Endothelial cell of umbilical vein (primary cell): ENCODE measurements at regions not wholly inside any gene's neighbourhood (a gene's known extent, or its start where the extent isn't known, plus 50 kb on each side); places are given as distances from the start of the nearest gene placed in this dataset.

ENCODE experiments used
- BruUV-seq: library from RNA; stranded (reverse); fragments of 400-500 nt; replicated peaks from 2 replicates; lab custom pipeline; 2021; lab: Mats Ljungman, UMichigan
- CTCF ChIA-PET: fragments of 300-600, 350-600 bp; sonication (Branson Sonifier 250); formaldehyde crosslinking; loops from one replicate; lab custom pipeline; 2021; ENCODE audit warnings: antibody characterized with exemption, inconsistent platforms; lab: Charles Lee
- POLR2A ChIA-PET: fragments of 300-600, 350-600 bp; sonication (Branson Sonifier 250); formaldehyde crosslinking; loops from one replicate; lab custom pipeline; 2021; ENCODE audit warnings: antibody characterized with exemption, inconsistent platforms; lab: Charles Lee
- DNase-seq: peaks from one replicate; pipeline ENCODE4 v3.0.0-alpha.2; 2011; ENCODE audit warnings: low read depth, low spot score
- FAIRE-seq: peaks from 2 replicates; lab custom pipeline; 2011; peaks lifted over from hg19 to GRCh38; lab: Jason Lieb, UNC
- H2AFZ ChIP-seq: 2 replicates; pipeline ENCODE4 v1.6.0; 2012; ENCODE audit warnings: low read depth, low read length, control low read depth, inconsistent platforms
- H3K27ac ChIP-seq: 2 replicates; pipeline ENCODE4 v1.5.1; 2011; ENCODE audit warnings: low read depth, mild to moderate bottlenecking, control low read depth, low read length, moderate library complexity; ENCODE audit not compliant: insufficient read depth
- H3K27me3 ChIP-seq, 2 experiments: 2 replicates each; pipeline versions ENCODE4 v1.6.0 to v1.6.1; 2011; ENCODE audit warnings: low read length in 2 of 2, mixed read lengths in 1 of 2; ENCODE audit not compliant: control insufficient read depth in 2 of 2, insufficient read depth in 2 of 2
- H3K36me3 ChIP-seq, 2 experiments: 2 replicates in 1 of 2; 3 replicates in 1 of 2; pipeline ENCODE4 v1.5.1; 2011; ENCODE audit warnings: low read length in 2 of 2, mild to moderate bottlenecking in 1 of 2, moderate library complexity in 1 of 2; ENCODE audit not compliant: control insufficient read depth in 2 of 2, insufficient read depth in 2 of 2; ENCODE audit errors: extremely low read depth in 1 of 2
- H3K4me1 ChIP-seq: 3 replicates; pipeline ENCODE4 v1.5.1; 2011; ENCODE audit warnings: mild to moderate bottlenecking, low read length; ENCODE audit not compliant: control insufficient read depth, insufficient read depth; ENCODE audit errors: extremely low read depth
- H3K4me2 ChIP-seq: 2 replicates; pipeline ENCODE4 v1.6.1; 2011; ENCODE audit warnings: low read length, control low read depth, mixed read lengths; ENCODE audit not compliant: insufficient read depth
- H3K4me3 ChIP-seq, 3 experiments: fragments of 200-600 bp in 1 of 3; sonication (generic), shearing (Covaris generic) in 1 of 3; replicated peaks in 1 of 3; 2 replicates each; pipeline ENCODE4 v1.5.1; 2011 to 2016; ENCODE audit warnings: control low read depth in 3 of 3, low read length in 3 of 3, mild to moderate bottlenecking in 2 of 3, inconsistent platforms in 1 of 3, low read depth in 1 of 3, moderate library complexity in 1 of 3; ENCODE audit not compliant: insufficient read depth in 1 of 3
- H3K79me2 ChIP-seq: 2 replicates; pipeline ENCODE4 v1.6.0; 2012; ENCODE audit warnings: low read length, inconsistent platforms; ENCODE audit not compliant: control insufficient read depth, insufficient read depth
- H3K9ac ChIP-seq: replicated peaks from 2 replicates; pipeline ENCODE3; 2011; ENCODE audit warnings: low read length, control low read depth; ENCODE audit not compliant: insufficient read depth; ENCODE audit errors: extremely low read depth
- H3K9me1 ChIP-seq: replicated peaks from 3 replicates; pipeline ENCODE4 v1.6.0; 2011; ENCODE audit warnings: mild to moderate bottlenecking, low read length; ENCODE audit not compliant: control insufficient read depth, insufficient read depth; ENCODE audit errors: extremely low read depth
- H3K9me3 ChIP-seq: replicated peaks from 2 replicates; pipeline ENCODE4 v1.5.1; 2012; ENCODE audit warnings: low read length, inconsistent platforms; ENCODE audit not compliant: control insufficient read depth, insufficient read depth
- H4K20me1 ChIP-seq: replicated peaks from 2 replicates; pipeline ENCODE3; 2011; ENCODE audit warnings: mild to moderate bottlenecking, low read length; ENCODE audit not compliant: control insufficient read depth, insufficient read depth; ENCODE audit errors: extremely low read depth
- CTCF ChIP-seq, 2 donors: IDR thresholded peaks; 1 replicate in 1 of 2; 2 replicates in 1 of 2; pipeline ENCODE4 v1.5.1; 2011; ENCODE audit warnings: low read length in 2 of 2, mild to moderate bottlenecking in 2 of 2, moderate library complexity in 2 of 2, control low read depth in 1 of 2, inconsistent platforms in 1 of 2, low read depth in 1 of 2; ENCODE audit not compliant: insufficient read depth in 1 of 2; ENCODE audit errors: extremely low read depth in 1 of 2
- EZH2 ChIP-seq: IDR thresholded peaks from 2 replicates; pipeline ENCODE4 v1.6.1; 2012; ENCODE audit warnings: borderline replicate concordance, low read depth, mild to moderate bottlenecking, moderate library complexity, low read length, inconsistent platforms; ENCODE audit not compliant: severe bottlenecking
- FOS ChIP-seq: IDR thresholded peaks from 2 replicates; pipeline ENCODE4 v1.6.1; 2011; ENCODE audit warnings: mild to moderate bottlenecking, low read length, moderate library complexity, borderline replicate concordance; ENCODE audit not compliant: insufficient read depth
- GATA2 ChIP-seq: IDR thresholded peaks from 2 replicates; pipeline ENCODE4 v1.7.0; 2011; ENCODE audit warnings: low read depth, mild to moderate bottlenecking, moderate library complexity, mixed read lengths, low read length; ENCODE audit not compliant: insufficient read length, insufficient read depth
- JUN ChIP-seq: IDR thresholded peaks from 2 replicates; pipeline ENCODE4 v1.6.1; 2011; ENCODE audit warnings: borderline replicate concordance, low read depth; ENCODE audit not compliant: insufficient read length, insufficient read depth
- MYC ChIP-seq: IDR thresholded peaks from one replicate; pipeline ENCODE4 v1.6.1; 2011; ENCODE audit warnings: mild to moderate bottlenecking, low read depth, low read length
- POLR2A ChIP-seq: IDR thresholded peaks from 2 replicates; pipeline ENCODE4 v1.6.1; 2012; ENCODE audit warnings: low read depth, mild to moderate bottlenecking, control low read depth, low read length
- POLR2AphosphoS5 ChIP-seq: IDR thresholded peaks from 2 replicates; pipeline ENCODE4 v1.6.1; 2012; ENCODE audit warnings: low read depth, mild to moderate bottlenecking, control low read depth, low read length, moderate library complexity; ENCODE audit not compliant: insufficient read depth
- dilution Hi-C: fragments of 300-500 bp; cut with MboI; formaldehyde crosslinking; loops from one replicate; pipeline ENCODE4 v1.15.0; 2019; ENCODE audit warnings: low sequenced_read_pairs; ENCODE audit not compliant: extremely low pct_ligation_motif_present
- intact Hi-C: fragments of 100-400 bp; cut with micrococcal nuclease; formaldehyde crosslinking; loops from one replicate; pipeline ENCODE4 v1.10.0; 2022
- TF ChIP-seq, protein P1 (sequence below): IDR thresholded peaks from 2 replicates; pipeline ENCODE4 v1.6.1; 2011; ENCODE audit not compliant: insufficient read depth, insufficient read length

GRCh38 chr13:74895042-74895796 lies 586.8 kb downstream of the TBC1D4 start:
- Histone ChIP-seq H3K79me2 (no peaks in the 10 kb centered on the region), H3K4me1 (peaks cover 19% of the 10 kb centered on the region), H3K9me3 (no peaks in the 10 kb centered on the region), H3K4me3 (no peak overlapping the region), H2AFZ (no peak overlapping the region), H3K27ac (no peak overlapping the region), H3K9ac (no peak overlapping the region), H3K4me2 (no peak overlapping the region), H3K27me3 (no peaks in the 10 kb centered on the region), H3K9me1 (no peaks in the 10 kb centered on the region), H3K36me3 (no peaks in the 10 kb centered on the region), H4K20me1 (no peaks in the 10 kb centered on the region)
- BruUV-seq, result no TSS peak
- dilution Hi-C loops (no loop called here), intact Hi-C loops (no loop called here)
- DNase-seq (no peak), FAIRE-seq (no peak)
- POLR2A ChIA-PET, result no interaction called here
- TF ChIP-seq MYC (no peak), GATA2 (no peak), EZH2 (no peak), FOS (no peak), JUN (no peak), CTCF (IDR thresholded peaks at IDR 0.05; ENCODE audit: extremely low read depth in 1 of 2, insufficient read depth in 1 of 2, low read depth in 1 of 2, low read length in 2 of 2) (no peak), POLR2AphosphoS5 (no peak), POLR2A (no peak)
- TF ChIP-seq, protein P1, sequence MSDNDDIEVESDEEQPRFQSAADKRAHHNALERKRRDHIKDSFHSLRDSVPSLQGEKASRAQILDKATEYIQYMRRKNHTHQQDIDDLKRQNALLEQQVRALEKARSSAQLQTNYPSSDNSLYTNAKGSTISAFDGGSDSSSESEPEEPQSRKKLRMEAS, result no peak
- CTCF ChIA-PET, result interaction anchor here (1.1 kb wide), 1 partner anchor 13 kb away, joined by 3 read pairs; no protein-coding TSS in a partner anchor
